Stomach (tissue), 8 donors: ENCODE measurements at regions not wholly inside any gene's neighbourhood (a gene's known extent, or its start where the extent isn't known, plus 50 kb on each side); places are given as distances from the start of the nearest gene placed in this dataset.

Source experiments
- DNase-seq, 2 donors: peaks; one replicate each; pipeline versions ENCODE4 v3.0.0 to v3.0.0-alpha.2; 2013 to 2019
- H3K27ac ChIP-seq, 5 donors: fragments of 200-600 bp in 4 of 5; sonication (generic) in 4 of 5; one replicate each; pipeline ENCODE4 v1.5.1; 2013 to 2019; ENCODE audit warnings: mild to moderate bottlenecking in 1 of 5, moderate library complexity in 1 of 5
- H3K27me3 ChIP-seq, 3 donors: fragments of 200-600 bp; sonication (generic); one replicate each; pipeline ENCODE4 v1.5.1; 2017 to 2019; ENCODE audit warnings: mixed run types in 1 of 3
- H3K36me3 ChIP-seq, 4 donors: fragments of 200-600 bp; sonication (generic); 1 replicate in 3 of 4; 2 replicates in 1 of 4; pipeline ENCODE4 v1.5.1; 2016 to 2019
- H3K4me1 ChIP-seq, 4 donors: fragments of 200-600 bp; sonication (generic); one replicate each; pipeline ENCODE4 v1.5.1; 2016 to 2019
- H3K4me3 ChIP-seq, 4 donors: fragments of 200-600 bp; sonication (generic) in 3 of 4; one replicate each; pipeline ENCODE4 v1.5.1; 2016 to 2019; ENCODE audit warnings: mild to moderate bottlenecking in 1 of 4
- H3K9me3 ChIP-seq, 4 donors: fragments of 200-600 bp; sonication (generic); one replicate each; pipeline ENCODE4 v1.5.1; 2016 to 2019
- EP300 ChIP-seq: sonication (generic); formaldehyde crosslinking; IDR thresholded peaks from one replicate; pipeline ENCODE4 v1.6.1; 2017; ENCODE audit warnings: antibody characterized with exemption
- POLR2A ChIP-seq, 4 donors: fragments of 450-650 bp; IDR thresholded peaks; one replicate each; pipeline ENCODE4 v1.6.1; 2016; ENCODE audit warnings: antibody characterized with exemption in 4 of 4, control low read depth in 2 of 4, mild to moderate bottlenecking in 1 of 4, moderate library complexity in 1 of 4
- POLR2AphosphoS5 ChIP-seq, 3 donors: sonication (generic); formaldehyde crosslinking; IDR thresholded peaks; one replicate each; pipeline ENCODE4 v1.6.1; 2016; ENCODE audit warnings: antibody characterized with exemption in 3 of 3
- WGBS, 5 donors: extraction: QIAGEN DNeasy Blood & Tissue Kit in 3 of 5; methylation state at CpG; one replicate each; pipeline versions ENCODE4 v1.1.5 to v1.1.7; 2013 to 2018; 5-methylcytosine and 5-hydroxymethylcytosine counted together
- intact Hi-C: fragments of 100-400 bp; cut with DNase I; formaldehyde crosslinking; loops from one replicate; pipeline ENCODE4 v1.15.1; 2023; ENCODE audit warnings: low total_unique reads
- TF ChIP-seq, protein P1 (sequence below), 7 experiments: fragments of 450-650 bp in 4 of 7; fragments of 200-600 bp in 3 of 7; sonication (generic) in 3 of 7; IDR thresholded peaks; one replicate each; pipeline ENCODE4 v1.5.1; 2016 to 2019; ENCODE audit warnings: antibody characterized with exemption in 7 of 7, control low read depth in 2 of 7, mild to moderate bottlenecking in 1 of 7
- donor health status: healthy with polysubstance abuse.
- donor health status: Bipolar disorder and iron deficiency.
- donor health status: healthy.

DNA sequence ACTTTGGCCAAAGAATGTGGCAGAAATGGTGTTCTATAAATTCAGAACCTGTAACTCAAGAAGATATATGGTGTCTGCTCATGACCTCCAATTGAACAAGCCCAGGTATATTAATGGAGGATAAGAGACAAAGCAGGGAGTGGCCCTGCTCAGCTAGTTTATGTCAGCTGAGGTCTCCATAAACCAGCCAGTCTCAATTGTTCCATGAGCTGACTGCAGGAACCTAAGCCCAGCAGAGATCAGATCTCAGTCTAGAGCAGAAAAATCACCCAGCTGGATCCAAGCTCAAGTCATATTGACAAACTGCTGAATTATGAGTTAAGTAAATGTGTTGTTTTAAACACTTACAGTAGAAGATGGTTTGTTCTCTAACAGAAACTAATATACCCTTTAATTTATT, 105.5 kb upstream of the SGCE start:
- Histone ChIP-seq H3K4me1 (no peaks in the 10 kb centered on the region), H3K27ac (no peak overlapping the region), H3K9me3 (peaks cover 0 to 7% (median 0%) of the 10 kb centered on the region in 4 donors), H3K36me3 (no peaks in the 10 kb centered on the region), H3K4me3 (no peak overlapping the region), H3K27me3 (no peaks in the 10 kb centered on the region)
- DNase-seq, result peak in 1 of 2 donors; percentile 15
- TF ChIP-seq POLR2A (IDR thresholded peaks at IDR 0.05), result no peak
- no peak for TF ChIP-seq POLR2AphosphoS5 (IDR thresholded peaks at IDR 0.05)
- TF ChIP-seq EP300, result no peak
- intact Hi-C loops, result no loop called here

DNA sequence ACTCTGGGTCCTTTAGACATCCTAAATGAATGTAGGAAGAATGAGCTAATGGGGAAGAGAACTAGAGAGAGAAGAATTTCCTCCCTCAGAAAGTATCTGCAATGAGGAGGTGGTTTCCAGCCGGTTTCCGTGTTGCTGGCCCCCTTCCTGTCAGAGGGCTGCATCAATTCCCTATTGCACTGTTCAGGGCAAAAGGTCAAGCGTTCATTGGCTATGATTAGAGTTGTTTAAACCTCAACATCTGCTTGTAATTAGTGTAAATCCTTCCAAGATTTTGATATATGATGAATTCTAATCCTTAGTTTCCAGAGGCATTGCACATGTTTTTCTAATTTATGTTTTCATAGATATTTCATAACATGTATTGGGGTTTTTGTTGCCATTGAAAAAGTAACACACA, 107.3 kb upstream of the SGCE start:
- Histone ChIP-seq H3K9me3 (no peaks in the 10 kb centered on the region), H3K4me3 (no peak overlapping the region), H3K27ac (no peak overlapping the region), H3K27me3 (no peaks in the 10 kb centered on the region), H3K36me3 (no peaks in the 10 kb centered on the region), H3K4me1 (no peaks in the 10 kb centered on the region)
- DNase-seq, result peak in 1 of 2 donors; percentile 86
- intact Hi-C loops, result no loop called here
- TF ChIP-seq POLR2AphosphoS5 (IDR thresholded peaks at IDR 0.05), result no peak
- no peak for TF ChIP-seq POLR2A (IDR thresholded peaks at IDR 0.05)
- TF ChIP-seq EP300, result no peak
- TF ChIP-seq, protein P1, sequence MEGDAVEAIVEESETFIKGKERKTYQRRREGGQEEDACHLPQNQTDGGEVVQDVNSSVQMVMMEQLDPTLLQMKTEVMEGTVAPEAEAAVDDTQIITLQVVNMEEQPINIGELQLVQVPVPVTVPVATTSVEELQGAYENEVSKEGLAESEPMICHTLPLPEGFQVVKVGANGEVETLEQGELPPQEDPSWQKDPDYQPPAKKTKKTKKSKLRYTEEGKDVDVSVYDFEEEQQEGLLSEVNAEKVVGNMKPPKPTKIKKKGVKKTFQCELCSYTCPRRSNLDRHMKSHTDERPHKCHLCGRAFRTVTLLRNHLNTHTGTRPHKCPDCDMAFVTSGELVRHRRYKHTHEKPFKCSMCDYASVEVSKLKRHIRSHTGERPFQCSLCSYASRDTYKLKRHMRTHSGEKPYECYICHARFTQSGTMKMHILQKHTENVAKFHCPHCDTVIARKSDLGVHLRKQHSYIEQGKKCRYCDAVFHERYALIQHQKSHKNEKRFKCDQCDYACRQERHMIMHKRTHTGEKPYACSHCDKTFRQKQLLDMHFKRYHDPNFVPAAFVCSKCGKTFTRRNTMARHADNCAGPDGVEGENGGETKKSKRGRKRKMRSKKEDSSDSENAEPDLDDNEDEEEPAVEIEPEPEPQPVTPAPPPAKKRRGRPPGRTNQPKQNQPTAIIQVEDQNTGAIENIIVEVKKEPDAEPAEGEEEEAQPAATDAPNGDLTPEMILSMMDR (IDR thresholded peaks at IDR 0.05), result no peak
- 26 to 52% (median 45%) methylated on average over 3 of the region's 3 CpGs for WGBS, 5 donors

DNA sequence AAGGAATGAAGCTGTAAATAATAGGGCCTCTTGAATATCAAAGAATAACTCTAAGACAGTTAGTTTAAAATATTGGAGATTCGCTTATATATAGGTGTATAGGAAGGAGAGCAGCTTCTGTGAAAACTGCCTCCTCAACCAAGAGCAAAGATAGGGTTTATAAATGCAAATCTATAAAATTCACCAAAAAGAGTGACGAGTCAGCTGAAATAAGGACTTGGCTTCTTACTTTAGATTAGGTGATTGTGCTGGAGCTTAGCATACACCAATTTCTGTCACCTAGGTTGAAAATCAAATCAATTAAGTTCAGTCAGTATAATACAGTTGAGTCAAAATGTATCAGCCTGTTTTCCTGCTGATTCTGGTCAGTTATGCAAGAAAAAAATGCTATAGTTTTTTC, 113.8 kb upstream of the SGCE start:
- Histone ChIP-seq H3K4me1 (no peaks in the 10 kb centered on the region), H3K9me3 (no peaks in the 10 kb centered on the region), H3K36me3 (no peaks in the 10 kb centered on the region), H3K4me3 (no peak overlapping the region), H3K27ac (no peak overlapping the region), H3K27me3 (no peaks in the 10 kb centered on the region)
- WGBS, 5 donors, result 84 to 93% (median 93%) methylated on average over 2 of the region's 2 CpGs
- no peak for DNase-seq
- no peak for TF ChIP-seq EP300
- TF ChIP-seq, protein P1 (IDR thresholded peaks at IDR 0.05), result no peak
- TF ChIP-seq POLR2A (IDR thresholded peaks at IDR 0.05), result no peak
- no peak for TF ChIP-seq POLR2AphosphoS5 (IDR thresholded peaks at IDR 0.05)
- intact Hi-C loops, result no loop called here

DNA sequence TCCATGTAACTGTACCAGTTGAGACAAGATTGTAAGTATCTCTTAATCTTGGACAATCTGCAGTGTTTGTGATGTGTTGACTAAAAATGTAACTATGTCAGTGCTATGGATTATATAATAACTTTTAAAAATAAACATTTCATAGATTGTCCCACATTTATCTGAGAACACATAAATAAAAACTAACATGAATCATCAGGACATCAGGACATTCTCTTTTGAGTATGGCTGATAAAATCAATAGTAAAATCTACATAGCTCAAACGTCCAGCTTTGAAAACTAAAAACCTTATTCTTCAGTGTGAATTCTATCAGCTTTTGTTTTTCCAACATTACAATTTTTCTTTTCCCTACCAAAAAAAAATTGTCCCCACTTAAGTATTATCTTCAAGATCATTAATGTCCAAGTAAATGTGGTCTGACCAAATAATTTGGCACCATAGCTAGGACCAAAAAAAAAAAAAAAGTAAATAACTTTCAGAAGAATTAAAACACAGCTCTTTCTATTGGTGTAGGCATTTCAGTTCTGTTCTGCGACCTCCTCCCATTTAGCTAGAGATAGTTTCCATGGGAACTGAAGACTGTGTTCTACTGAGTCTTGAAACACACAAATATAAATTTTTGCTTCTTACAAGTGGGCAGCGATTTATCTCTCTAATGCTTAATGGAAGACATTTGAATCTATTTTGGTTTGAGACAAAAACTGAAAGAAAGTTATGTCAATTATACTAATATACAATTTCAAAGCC, 123.0 kb upstream of the SGCE start:
- no peak for TF ChIP-seq POLR2AphosphoS5 (IDR thresholded peaks at IDR 0.05)
- TF ChIP-seq EP300, result no peak
- no peak for TF ChIP-seq POLR2A (IDR thresholded peaks at IDR 0.05)
- TF ChIP-seq, protein P1 (IDR thresholded peaks at IDR 0.05), result no peak
- no peak overlapping the region for H3K27ac ChIP-seq
- H3K9me3 ChIP-seq, result no peaks in the 10 kb centered on the region
- intact Hi-C loops, result no loop called here
- H3K27me3 ChIP-seq, result no peaks in the 10 kb centered on the region
- H3K4me3 ChIP-seq, result no peak overlapping the region
- DNase-seq, result peak in 1 of 2 donors; percentile 52
- WGBS, 5 donors, result 20 to 36% (median 27%) methylated on average over 3 of the region's 3 CpGs
- no peaks in the 10 kb centered on the region for H3K36me3 ChIP-seq
- H3K4me1 ChIP-seq, result no peaks in the 10 kb centered on the region

DNA sequence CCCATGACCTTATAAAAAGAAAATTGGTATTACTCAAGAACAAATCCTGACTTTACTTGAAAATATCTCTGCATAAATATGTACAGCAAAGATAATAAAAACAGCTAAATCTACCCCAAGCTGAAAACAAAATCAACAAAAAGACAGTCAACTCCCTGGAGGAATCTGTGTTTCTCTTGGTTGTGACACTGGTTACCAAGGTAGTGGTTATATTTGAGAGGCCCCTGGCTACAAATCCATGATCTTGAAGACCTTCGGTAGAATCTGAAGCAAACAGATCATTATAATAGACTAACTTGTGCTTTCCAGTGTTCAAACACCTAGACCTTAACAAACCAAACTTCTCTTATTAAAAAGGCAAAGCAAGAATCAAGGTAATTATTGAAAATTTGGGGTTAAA, 123.9 kb upstream of the SGCE start:
- intact Hi-C loops, result no loop called here

More for the DNA sequence above, 123.9 kb upstream of the SGCE start:
- 38 to 52% (median 50%) methylated on average over 1 of the region's 1 CpG for WGBS, 5 donors
- no peaks in the 10 kb centered on the region for H3K9me3 ChIP-seq
- no peaks in the 10 kb centered on the region for H3K27me3 ChIP-seq
- no peaks in the 10 kb centered on the region for H3K36me3 ChIP-seq
- TF ChIP-seq, protein P1 (IDR thresholded peaks at IDR 0.05), result no peak
- TF ChIP-seq EP300 (no peak), POLR2AphosphoS5 (IDR thresholded peaks at IDR 0.05) (no peak), POLR2A (IDR thresholded peaks at IDR 0.05) (no peak)
- no peak for DNase-seq
- H3K4me1 ChIP-seq, result no peaks in the 10 kb centered on the region
- H3K27ac ChIP-seq, result no peak overlapping the region
- no peak overlapping the region for H3K4me3 ChIP-seq
